Ecto neural progenitor cell (in vitro differentiated cells): ENCODE measurements at regions not wholly inside any gene's neighbourhood (a gene's known extent, or its start where the extent isn't known, plus 50 kb on each side); places are given as distances from the start of the nearest gene placed in this dataset.

Experiments used
- DNase-seq: peaks from one replicate; pipeline ENCODE4 v3.0.0-alpha.2; 2018; ENCODE audit warnings: low spot score

DNA sequence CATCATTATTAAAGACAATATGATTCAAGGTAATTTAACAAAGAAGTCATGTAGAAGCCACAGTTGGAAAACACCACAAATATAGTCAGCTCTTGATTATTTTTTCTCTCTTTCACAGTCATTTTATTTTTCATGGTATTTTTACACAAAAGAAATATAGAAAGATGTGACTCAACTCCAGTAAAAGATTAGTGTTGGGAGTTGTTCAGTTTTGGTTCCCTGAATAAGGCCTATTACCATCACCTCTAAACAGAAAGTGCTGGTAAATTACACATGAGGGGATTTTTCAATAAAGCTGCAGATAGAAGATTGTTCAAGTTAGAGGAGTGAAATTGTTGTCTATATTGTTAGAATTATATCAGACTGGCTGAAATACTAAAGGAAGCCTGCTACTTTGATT, 107.0 kb downstream of the DDIT4L start:
- DNase-seq, result no peak

DNA sequence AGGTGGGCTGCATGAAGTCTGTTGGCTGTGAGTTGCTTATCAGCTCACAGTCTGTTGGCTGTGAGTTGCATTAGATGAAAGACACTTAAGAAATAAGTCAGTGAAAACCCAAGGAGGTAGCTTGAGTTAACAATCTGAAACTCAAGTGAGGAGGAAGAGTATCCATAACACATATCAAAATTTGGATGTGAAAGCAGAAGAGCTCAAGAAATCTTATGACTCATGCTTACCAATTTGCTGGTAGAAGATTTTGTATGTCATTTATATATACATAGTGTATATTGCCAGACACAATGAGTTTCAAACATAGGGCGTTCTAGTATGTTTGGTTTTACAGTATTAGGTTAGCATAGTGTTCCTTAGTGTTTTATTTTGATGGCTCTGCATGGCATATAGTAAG, 107.4 kb downstream of the DDIT4L start:
- DNase-seq, result no peak

DNA sequence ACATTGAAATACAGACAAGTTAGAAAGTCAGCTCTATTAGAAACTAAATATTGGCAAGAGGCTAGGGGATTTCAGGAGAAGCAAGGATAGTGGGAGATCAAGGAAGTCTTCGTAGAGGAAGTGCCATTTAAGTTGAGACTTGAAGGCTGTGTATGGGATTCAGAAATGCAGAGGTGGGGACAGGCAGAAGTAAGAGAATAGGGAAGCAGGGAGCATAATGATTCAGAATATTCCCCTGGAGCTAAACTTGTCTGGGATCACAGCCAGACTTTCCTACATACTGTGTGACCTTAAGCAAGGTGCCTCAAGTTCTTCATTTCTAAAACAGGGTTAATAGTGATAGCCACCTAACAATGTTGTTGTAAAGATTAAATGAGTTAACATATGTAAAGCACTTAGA, 108.8 kb downstream of the DDIT4L start:
- DNase-seq, result no peak

DNA sequence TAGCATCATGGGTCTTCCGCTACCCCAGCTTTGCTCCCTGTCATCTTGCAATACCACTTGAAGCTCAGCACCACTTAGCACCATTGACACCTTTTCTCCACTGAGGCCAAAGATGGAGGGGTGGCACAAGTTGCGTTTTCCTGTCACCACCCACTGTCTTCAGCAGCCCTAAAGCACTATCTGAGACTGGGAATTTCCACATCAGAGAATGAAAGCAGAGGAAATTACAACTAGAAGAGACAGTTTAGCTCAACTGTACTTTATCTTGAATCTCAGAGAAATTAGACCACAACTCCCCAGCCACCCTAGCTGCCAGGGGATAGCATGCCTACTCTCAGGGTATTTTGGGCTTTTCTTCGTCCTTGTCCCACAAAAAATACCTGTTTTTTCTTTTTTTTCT, 111.0 kb downstream of the DDIT4L start:
- DNase-seq, result no peak

DNA sequence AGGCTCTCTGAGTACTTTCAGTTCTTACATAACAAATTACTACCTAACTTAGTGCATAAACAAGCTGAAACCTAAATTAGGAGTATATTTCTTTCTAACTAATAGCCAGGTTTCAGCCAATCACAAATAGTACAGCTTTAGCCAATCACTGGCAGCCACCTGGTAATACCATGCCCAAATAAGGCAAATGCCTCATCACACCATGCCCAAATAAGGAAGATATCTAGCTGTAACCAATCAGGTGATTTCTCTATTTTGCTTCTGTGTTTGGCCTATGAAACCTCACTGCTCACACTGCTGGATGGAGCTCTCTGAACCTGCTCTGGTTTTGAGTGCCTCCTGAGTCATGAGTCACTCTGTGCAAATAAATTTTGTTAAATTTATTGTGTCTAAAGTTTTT, 113.5 kb downstream of the DDIT4L start:
- no peak for DNase-seq

DNA sequence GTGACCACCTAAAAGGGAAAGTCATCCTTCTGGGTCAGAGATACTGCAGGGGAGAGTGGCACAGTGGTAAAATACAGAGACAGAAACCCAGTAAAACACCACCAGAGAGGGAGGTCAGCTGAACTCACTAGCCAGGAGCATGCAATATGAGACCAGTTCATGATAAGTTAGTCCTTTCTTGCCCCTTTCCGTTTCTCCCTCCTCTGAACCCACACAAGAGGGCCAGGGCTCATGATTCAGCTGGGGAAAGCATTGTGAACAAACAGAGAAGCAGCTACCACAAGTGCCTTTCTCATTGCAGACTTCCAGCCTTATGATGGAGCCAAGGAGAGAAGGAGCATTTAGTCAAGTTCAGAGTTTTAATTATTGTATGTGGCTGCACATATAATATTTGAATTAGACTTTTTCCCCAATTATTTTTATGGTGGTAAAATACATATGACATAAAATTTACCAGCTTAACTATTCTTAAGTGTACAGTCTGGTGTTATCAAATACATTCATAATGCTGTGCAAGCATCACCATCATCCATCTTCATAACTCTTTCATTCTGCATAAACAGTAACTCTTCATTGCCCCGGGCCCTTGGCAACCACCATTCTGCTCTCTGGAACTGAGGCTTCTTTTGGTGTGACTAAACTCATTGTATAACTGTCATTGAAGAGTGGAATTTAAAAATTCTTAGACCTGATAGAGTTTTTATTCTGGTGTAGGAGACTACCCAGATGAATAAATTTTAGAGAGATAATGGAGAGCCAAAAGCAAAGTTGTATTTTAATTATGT, 114.6 kb downstream of the DDIT4L start:
- DNase-seq, result no peak

DNA sequence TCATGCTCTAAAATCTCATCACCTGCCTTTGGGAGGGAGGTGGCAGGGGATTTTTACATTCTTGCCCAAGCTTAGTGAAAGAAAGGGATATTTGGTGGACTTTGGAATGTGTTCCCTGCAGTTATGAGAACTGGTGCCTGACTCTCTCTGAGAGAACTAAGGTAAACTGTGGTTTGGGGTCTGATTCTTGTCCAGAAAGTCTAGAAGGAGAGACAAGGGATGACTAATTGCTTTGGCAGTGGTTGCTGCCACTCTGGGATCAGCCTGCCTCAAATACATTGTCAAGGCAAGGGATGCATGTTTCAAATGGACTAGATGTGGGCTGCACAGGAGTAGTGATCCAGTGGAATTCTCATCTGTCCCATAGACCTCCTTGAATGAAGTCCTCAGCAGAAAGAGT, 115.2 kb downstream of the DDIT4L start:
- no peak for DNase-seq

DNA sequence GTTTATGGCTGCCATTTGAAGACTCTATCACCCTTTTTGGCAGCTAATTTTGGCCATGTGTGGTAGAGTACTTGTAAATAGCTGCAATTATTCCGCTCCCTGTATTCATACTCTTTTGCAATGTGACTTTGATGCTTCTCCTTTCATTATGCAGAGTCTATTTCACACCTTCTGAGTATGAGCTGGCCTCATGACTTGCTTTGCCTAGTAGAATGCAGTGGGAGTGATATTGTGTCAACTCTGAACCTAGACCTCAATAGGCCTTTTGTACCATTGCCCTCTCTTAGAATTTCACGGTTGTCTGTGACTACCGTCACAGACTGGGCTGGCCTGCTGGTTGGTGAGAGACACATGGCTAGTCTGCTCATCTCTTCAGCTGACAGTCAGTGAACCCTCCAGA, 118.8 kb downstream of the DDIT4L start:
- DNase-seq, result no peak

DNA sequence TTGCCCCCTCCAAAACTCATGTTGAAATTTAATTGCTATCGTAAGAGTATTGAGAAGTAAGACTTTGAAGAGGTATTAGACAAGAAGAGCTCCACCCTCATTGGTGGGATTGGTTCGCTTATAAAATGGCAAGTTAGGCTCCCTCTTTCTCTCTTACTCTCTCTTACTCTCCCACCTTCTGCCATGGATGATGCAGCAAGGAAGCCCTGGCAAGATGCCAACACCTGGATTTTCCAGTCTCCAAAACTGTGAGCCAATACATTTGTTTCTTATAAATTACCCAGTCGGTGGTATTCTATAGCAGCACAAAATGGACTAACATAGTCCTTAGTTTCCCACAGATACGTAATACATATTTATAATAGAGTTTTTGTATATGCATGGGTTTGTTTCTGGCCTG, 119.4 kb downstream of the DDIT4L start:
- no peak for DNase-seq

DNA sequence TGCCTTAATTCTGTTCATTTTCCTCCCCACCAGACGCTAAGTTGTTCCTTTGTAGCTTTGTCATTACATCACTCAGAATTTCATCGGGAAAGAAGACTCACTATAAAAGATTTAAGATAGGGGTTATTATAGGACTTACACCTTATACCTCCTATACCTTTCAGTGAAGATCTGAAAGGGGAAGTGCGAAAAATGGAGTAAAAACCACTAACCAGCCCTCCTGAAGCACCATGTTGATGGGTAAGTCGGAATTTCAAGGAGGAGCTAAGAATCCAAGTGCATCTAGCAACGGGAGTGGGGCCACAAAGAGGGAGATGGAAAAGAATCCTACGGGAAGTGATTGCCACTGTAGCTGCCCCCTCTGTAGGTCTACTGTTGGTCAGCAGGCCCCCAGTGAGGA, 119.1 kb upstream of the H2AZ1 start:
- no peak for DNase-seq

DNA sequence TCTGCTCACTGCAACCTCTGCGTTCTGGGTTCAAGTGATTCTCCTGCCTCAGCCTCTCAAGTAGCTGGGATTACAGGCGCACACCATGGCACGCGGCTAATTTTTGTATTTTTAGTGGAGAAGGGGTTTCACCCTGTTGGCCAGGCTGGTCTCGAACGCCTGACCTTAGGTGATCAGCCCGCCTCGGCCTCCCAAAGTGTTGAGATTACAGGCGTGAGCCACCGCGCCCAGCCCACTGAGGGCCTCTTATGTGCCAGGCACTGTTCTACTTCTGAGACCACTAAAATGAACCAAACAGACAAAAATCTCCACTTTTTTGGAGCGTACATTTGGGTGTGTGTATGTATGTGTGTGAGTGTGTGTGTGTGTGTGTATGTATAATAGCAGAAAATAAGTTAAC, 117.2 kb upstream of the H2AZ1 start:
- no peak for DNase-seq

DNA sequence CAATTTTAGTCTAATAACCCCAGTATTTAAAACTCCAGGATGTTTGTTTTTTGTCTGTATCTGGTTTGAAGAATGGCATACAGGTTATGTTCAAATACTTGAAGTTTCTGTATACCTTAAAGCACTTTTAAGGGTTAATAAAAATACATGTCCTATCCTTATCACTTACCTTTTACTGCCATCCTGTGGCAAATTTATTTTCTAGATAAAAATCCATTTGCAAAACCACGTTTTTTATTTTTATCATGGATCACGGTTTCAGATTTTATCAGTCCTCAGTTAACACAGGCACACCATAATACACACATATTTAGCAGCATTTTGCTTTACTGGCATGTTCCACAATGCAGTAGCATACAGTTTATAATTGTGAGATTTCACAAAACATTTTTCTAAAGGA, 113.3 kb upstream of the H2AZ1 start:
- no peak for DNase-seq

DNA sequence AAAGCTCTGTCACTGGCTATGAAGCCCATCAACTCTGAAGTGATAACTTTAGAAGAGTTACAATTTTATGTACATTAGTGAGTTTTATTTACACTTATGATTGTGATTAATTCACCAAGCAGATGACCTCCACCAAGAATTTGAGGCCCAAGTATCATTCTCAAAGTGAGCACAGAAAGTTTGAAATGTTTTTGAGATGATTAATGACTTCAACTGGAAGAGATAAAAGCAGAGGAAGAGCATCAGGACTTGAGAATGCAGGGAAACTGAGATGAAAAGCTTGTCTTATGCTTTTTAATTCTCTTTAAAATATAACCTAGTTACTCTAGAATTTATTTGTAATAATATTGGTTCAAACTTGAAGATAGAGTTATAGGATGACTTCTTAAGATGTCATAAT, 112.8 kb upstream of the H2AZ1 start:
- DNase-seq, result no peak

DNA sequence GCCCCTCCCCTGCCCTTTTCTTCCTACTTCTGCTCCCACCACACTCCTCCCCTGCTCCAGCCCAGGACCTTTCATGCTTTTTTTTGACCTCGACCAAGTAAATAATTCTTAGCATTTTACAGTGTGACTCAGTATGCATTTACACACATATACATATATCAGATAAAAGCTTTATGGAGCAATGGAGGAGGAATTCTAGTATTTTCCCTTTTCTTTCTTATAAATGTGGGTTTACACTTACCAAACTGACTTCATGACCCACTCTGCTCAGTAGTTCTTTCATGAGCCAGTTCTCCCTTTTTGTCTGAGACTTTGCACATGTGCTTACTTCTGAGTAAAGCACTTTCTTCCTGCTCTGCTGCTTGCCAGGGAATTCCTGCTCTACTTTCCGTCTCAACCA, 111.8 kb upstream of the H2AZ1 start:
- DNase-seq, result no peak

DNA sequence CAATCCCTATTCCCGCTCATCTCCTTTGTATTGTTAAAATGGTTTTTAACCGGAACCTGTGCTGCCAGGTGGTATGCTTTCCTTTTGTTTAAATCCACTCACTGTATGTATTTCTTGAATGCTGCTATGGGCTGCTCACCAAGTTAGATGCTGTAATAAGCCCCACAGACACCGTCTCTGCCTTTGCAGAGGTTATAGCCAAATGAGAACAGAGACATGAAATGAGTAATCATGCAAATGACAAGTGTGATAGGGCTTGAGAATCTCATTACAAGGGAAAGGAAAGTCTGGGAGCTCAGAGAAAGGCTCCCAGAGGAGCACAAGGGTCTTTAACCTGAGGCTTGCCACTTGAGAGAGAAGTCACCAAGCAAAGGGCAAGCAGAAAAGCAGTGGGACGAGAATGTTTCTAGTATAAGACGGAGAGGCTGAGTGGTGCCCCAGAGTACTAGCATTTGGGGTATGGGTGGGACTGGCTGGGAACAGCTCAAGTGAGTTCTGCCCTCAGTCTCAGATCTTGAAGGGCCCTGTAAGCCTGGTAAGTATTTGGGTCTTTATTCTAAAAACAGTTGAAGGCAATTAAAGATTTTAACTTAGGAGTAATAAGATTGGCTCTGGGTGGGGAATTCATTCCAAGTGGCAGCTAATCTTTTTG, 110.8 kb upstream of the H2AZ1 start:
- DNase-seq, result no peak

DNA sequence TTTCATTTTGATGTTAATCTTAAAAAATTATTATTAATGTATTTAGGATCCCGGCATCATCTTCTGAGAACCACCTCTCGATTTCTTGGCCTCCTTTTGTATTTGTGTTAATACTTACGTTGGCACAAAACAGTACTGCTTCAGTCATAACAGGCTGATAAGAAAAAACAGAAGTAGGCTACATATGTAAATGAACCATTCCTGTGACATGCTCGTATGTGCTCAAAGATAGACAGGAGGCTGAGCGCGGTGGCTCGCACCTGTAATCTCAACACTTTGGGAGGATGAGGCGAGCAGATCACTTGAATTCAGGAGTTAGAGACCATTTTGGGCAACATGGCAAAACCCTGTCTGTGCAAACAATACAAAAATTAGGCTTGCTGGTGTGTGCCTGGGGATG, 109.4 kb upstream of the H2AZ1 start:
- DNase-seq, result no peak

DNA sequence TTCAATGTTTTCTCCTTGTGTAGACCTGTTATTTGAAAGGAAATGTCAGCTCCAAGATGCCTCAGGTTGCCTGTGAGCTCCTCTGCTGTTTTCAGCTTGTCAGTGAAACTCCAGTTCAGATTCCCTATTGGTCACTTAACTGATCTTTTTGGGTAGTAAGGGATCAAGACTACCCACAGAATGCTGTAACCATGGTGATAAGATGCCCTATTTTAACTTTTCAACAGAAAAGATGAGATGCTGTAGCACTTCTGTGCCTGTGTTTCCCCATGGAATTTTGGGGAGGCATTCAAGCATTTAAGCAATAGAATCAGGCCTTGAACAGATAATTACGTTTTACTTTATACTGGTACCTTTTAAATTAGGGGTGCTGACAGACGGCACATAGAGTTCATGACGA, 106.6 kb upstream of the H2AZ1 start:
- no peak for DNase-seq

DNA sequence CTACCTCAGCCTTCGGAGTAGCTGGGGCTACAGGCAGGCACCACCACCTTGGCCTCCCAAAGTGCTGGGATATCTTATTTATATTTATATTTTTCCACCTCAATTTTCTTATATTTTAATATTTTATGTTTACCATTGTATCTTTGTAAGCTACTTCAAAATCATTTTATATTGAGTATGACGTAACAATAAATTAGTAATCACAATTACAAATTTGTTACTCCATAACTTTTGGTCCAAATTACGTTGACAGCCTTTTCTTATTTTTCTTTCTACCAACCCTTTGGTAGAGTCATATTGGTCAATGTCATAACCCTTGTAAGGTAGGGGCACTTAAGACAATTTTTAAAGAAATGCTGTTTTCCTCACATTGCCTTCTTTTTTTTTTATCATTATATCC, 104.0 kb upstream of the H2AZ1 start:
- no peak for DNase-seq

DNA sequence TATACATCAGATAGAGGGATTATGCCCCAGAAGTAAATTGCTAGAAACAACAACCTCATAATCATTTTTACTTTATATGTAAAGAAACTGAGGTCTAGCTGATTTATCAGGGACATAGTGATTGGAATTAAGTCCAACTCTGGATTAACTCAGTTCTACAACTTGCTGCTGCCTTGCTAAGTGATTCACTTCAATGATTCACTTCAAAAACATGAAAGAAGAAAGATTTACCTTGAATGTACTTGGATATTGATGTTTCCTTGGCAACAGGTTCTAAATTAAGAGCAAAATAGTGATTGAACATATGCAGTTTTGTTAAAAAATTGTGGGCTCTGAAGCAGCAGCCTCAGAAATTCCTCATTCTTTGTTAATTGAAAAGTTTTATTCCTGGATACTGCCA, 99.8 kb upstream of the H2AZ1 start:
- no peak for DNase-seq

DNA sequence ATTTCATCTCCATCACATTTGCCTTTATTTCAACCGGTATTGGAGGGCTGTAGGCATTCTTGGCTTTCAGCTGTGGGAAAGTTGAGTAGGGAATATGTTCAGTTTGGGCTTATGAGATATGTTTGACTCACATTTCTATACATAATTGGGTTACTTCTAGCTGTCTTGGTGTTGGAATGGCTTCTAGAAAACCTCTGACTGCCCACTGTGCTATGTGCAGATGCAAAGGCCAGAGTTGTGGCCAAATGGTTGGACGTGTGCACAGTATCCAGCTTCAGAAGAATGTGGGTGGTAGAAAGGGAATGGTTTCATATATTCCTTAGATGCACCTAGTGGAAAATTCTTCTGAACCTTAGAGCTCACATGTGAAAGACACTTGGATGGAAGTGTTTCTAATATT, 92.6 kb upstream of the H2AZ1 start:
- DNase-seq, result no peak

DNA sequence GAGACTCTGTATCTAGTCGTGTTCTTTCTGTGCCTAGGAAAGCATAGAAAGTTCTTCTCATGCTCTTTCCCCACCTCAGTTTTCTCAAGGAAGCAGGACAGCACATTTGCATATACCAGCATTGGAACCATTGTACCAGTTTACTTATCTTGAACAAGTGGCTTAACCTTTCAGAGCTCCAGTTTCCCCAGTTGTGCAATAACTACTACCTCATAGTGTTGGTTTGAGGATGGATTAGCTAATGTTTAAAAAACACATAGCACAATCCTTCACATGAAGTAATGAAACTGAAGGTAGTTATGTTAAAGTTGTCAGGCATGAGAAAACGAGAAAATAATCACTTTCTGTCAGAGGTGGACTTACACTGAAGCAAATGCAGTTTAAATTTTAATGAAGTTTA, 92.2 kb upstream of the H2AZ1 start:
- DNase-seq, result no peak

DNA sequence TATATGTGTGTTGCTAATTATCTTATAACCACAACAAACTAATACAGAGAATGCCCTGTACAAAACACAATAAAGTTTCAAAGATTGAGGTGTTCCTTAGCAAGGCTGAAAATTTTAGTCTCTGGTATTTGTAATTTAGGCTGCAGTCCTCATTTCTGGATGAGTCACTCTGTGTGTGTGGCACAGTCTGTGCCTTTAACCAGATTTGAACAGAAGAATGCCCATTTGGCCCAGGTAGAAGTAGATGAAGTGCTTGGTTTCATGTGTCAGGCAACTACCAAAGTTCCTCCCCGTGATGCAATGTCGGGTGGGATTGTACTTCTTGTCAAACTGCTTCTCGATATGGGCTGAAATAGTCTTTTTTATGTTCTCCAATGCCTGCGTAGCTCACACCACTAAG, 91.6 kb upstream of the H2AZ1 start:
- DNase-seq, result no peak

DNA sequence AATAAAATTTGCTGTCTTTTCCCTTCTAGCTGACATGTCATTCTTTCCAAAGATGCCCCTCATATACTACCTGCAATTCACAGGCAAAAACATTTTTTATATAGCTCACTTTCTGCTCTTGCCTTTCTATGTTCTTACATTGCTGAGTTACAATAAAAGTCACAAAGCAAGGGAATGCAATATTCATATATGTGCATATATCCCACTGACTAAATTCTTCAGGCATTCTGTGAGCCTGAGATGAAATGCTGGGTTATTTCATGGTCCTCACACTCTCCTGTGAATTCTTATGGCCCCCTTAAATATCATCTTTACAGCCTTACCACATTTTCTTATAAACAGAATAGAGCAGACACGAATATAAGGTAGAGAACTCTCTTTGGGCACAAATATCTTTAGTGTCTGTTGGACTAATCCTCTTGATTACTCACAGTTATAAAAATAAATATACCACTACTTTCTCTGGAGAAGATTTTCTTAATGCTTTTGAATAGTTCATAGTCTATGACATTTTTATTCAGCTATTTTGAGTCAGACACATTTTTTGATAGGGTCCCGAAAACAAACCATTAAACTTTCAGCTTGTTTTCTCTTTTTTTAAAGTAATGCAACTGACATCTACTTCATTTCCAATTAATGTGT, 84.1 kb upstream of the H2AZ1 start:
- DNase-seq, result no peak

DNA sequence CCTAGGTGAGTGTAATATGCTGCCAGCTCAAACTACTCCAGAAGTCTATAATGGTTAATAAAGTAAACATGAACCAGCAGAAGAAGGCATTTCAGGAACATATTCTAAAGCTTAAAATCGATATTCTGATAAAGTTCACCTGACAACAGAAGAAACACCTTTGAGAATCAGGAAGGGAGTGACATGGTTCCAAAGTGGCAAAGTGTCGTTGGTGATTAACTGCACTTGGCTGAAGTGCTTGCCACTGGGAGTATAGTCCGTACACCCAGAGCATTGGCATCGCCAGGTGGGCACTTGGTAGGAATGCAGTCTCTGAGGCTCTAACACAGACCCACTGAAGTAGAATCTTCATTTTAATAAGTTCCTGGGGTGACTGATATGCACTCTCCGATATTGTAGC, 76.0 kb upstream of the H2AZ1 start:
- DNase-seq, result no peak
